Adrenal gland (tissue), 5 donors: ENCODE measurements at regions not wholly inside any gene's neighbourhood (a gene's known extent, or its start where the extent isn't known, plus 50 kb on each side); places are given as distances from the start of the nearest gene placed in this dataset.

Experiments
- CTCF ChIP-seq, 6 experiments: fragments of 450-650 bp in 4 of 6; fragments of 200-600 bp in 2 of 6; sonication (generic) in 1 of 6; IDR thresholded peaks; 1 replicate in 5 of 6; 2 replicates in 1 of 6; pipeline versions ENCODE4 v1.5.1 to v1.8.0; 2016 to 2021; ENCODE audit warnings: antibody characterized with exemption in 6 of 6, mild to moderate bottlenecking in 2 of 6, moderate library complexity in 1 of 6
- POLR2A ChIP-seq, 2 donors: fragments of 450-650 bp; IDR thresholded peaks; one replicate each; pipeline ENCODE4 v1.6.1; 2017; ENCODE audit warnings: antibody characterized with exemption in 2 of 2, mild to moderate bottlenecking in 2 of 2, moderate library complexity in 1 of 2
- donor health status: DM: no; HTN: no; CAD: no.

GRCh38 chr10:44043646-44044375, 341.1 kb downstream of the CXCL12 start:
- TF ChIP-seq CTCF (IDR thresholded peaks at IDR 0.05) (no peak), POLR2A (IDR thresholded peaks at IDR 0.05) (no peak)
